Loucy (cell line): ENCODE measurements at regions not wholly inside any gene's neighbourhood (a gene's known extent, or its start where the extent isn't known, plus 50 kb on each side); places are given as distances from the start of the nearest gene placed in this dataset.

Experiments used
- EZH2phosphoT487 ChIP-seq: fragments of 200-600 bp; IDR thresholded peaks from 2 replicates; pipeline ENCODE4 v1.6.1; 2018; ENCODE audit warnings: antibody characterized with exemption, mild to moderate bottlenecking, moderate library complexity, borderline replicate concordance
- TF ChIP-seq, protein P1 (sequence below): fragments of 200-600 bp; sonication (generic); conservative IDR thresholded peaks from 2 replicates; pipeline ENCODE4 v1.5.1; 2014; ENCODE audit warnings: mild to moderate bottlenecking, antibody characterized with exemption, low read length

DNA sequence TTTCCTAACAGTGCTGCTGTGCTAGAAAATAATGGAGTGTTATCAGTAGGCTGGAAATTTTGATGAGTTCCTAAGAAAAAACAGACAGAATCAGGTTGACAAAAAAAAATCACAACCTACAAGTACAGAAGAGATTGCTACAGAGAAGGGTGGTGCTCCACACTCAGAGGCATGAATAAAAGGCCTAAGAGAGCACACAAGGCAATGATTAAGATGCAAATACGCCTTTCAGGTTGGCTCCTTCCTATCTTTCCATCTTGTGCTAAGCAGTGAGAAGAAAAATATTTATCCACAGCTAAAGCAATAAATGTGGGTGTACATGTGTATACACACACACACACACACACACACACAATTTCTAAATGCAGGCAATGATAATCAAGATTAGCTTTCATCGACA, 130.6 kb upstream of the UBE2E3 start:
- TF ChIP-seq, protein P1, sequence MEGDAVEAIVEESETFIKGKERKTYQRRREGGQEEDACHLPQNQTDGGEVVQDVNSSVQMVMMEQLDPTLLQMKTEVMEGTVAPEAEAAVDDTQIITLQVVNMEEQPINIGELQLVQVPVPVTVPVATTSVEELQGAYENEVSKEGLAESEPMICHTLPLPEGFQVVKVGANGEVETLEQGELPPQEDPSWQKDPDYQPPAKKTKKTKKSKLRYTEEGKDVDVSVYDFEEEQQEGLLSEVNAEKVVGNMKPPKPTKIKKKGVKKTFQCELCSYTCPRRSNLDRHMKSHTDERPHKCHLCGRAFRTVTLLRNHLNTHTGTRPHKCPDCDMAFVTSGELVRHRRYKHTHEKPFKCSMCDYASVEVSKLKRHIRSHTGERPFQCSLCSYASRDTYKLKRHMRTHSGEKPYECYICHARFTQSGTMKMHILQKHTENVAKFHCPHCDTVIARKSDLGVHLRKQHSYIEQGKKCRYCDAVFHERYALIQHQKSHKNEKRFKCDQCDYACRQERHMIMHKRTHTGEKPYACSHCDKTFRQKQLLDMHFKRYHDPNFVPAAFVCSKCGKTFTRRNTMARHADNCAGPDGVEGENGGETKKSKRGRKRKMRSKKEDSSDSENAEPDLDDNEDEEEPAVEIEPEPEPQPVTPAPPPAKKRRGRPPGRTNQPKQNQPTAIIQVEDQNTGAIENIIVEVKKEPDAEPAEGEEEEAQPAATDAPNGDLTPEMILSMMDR: no peak
- no peak for TF ChIP-seq EZH2phosphoT487
